ENCODE measurements at regions not wholly inside any gene's neighbourhood (a gene's known extent, or its start where the extent isn't known, plus 50 kb on each side); places are given as distances from the start of the nearest gene placed in this dataset.

- TF ChIP-seq CTCF (IDR thresholded peaks at IDR 0.05 in 8 of 11, conservative IDR thresholded peaks at IDR 0.05 in 3 of 11) (peak in 1 of 11 experiments; percentile 18), POLR2A (IDR thresholded peaks at IDR 0.05) (no peak)
These were observed 78.2 kb downstream of the PTGR3 start for GRCh38 chr18:75130591-75131328.

Data from spleen (tissue), 7 donors.